Muscle of leg (tissue), 3 donors: ENCODE measurements at regions not wholly inside any gene's neighbourhood (a gene's known extent, or its start where the extent isn't known, plus 50 kb on each side); places are given as distances from the start of the nearest gene placed in this dataset.

Experiments used
- DNase-seq: peaks from one replicate; pipeline ENCODE4 v3.0.0; 2013
- H3K27ac ChIP-seq: one replicate; pipeline ENCODE4 v1.5.1; 2013; ENCODE audit warnings: mild to moderate bottlenecking, low read length, control low read depth
- H3K27me3 ChIP-seq: one replicate; pipeline ENCODE4 v1.6.1; 2013; ENCODE audit warnings: low read length; ENCODE audit not compliant: control insufficient read depth, insufficient read depth
- H3K36me3 ChIP-seq: one replicate; pipeline ENCODE4 v1.6.1; 2013; ENCODE audit warnings: low read length; ENCODE audit not compliant: control insufficient read depth, insufficient read depth
- H3K4me1 ChIP-seq: one replicate; pipeline ENCODE4 v1.6.1; 2013; ENCODE audit warnings: low read length; ENCODE audit not compliant: control insufficient read depth, insufficient read depth
- H3K4me3 ChIP-seq: one replicate; pipeline ENCODE4 v1.5.1; 2013; ENCODE audit warnings: low read length, control low read depth
- H3K9me3 ChIP-seq: replicated peaks from 2 replicates; pipeline ENCODE4 v1.6.1; 2013; ENCODE audit warnings: low read depth, low read length; ENCODE audit not compliant: control insufficient read depth
- WGBS: methylation state at CpG from one replicate; pipeline ENCODE4 v1.1.5; 2013; ENCODE audit warnings: missing lambda C conversion rate; ENCODE audit not compliant: insufficient coverage; 5-methylcytosine and 5-hydroxymethylcytosine counted together

- no peak overlapping the region for H3K4me3 ChIP-seq
- H3K4me1 ChIP-seq: no peaks in the 10 kb centered on the region
- no peaks in the 10 kb centered on the region for H3K36me3 ChIP-seq
- H3K9me3 ChIP-seq: no peaks in the 10 kb centered on the region
- H3K27me3 ChIP-seq: no peaks in the 10 kb centered on the region
- 93% methylated on average over 2 of the region's 2 CpGs for WGBS
- DNase-seq: no peak
- H3K27ac ChIP-seq: no peak overlapping the region
These were observed 367.3 kb upstream of the IMPG1 start for GRCh38 chr6:76439811-76440210.

- H3K4me3 ChIP-seq: no peak overlapping the region
- no CpG with 5 or more reads among the region's 1 CpG for WGBS
- no peaks in the 10 kb centered on the region for H3K9me3 ChIP-seq
- DNase-seq: no peak
- H3K27ac ChIP-seq: no peak overlapping the region
- H3K36me3 ChIP-seq: no peaks in the 10 kb centered on the region
- H3K27me3 ChIP-seq: no peaks in the 10 kb centered on the region
- no peaks in the 10 kb centered on the region for H3K4me1 ChIP-seq
These were observed 366.3 kb upstream of the IMPG1 start for GRCh38 chr6:76438768-76439167.

- WGBS: 80% methylated on average over 1 of the region's 1 CpG
- no peaks in the 10 kb centered on the region for H3K27me3 ChIP-seq
- no peaks in the 10 kb centered on the region for H3K4me1 ChIP-seq
- H3K4me3 ChIP-seq: no peak overlapping the region
- H3K9me3 ChIP-seq: no peaks in the 10 kb centered on the region
- H3K36me3 ChIP-seq: no peaks in the 10 kb centered on the region
- peak; percentile 1 for DNase-seq
- H3K27ac ChIP-seq: no peak overlapping the region
These were observed 362.7 kb upstream of the IMPG1 start for GRCh38 chr6:76435174-76435573.

DNA sequence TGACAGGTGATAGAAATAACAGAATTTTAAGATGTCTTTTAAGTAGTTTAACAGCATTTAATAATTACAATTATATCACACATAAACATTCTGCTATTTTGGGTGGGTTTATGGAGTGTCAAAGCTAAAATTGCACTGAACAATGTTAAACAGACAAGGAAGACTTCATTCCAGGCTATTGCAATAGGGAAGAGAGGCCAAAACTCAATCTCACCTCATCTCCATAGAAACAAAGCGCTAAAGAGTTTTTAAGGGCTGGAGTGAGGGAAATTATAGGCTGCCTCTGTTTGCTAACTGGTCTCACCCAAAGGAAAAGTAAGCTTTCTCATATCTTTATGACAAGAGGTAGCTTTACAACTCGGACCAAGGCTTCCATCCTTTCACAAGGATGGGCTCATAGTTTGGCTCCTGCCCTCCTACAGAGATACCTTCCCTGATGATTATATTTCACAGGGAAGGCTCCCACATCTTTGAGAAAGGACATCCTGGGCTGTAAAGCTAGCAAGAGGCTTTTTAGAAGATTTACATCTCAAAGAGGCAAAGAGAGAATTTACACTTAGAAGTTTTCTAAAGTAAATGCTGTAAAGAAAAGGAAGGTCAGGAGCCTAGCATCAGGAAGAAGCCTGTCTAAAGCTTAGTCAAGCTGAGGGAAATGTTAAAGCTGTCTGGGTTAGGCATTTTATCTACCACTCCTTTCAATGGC is 350.2 kb upstream of the IMPG1 start:
- no CpG with 5 or more reads among the region's 2 CpGs for WGBS
- no peaks in the 10 kb centered on the region for H3K27me3 ChIP-seq
- no peak for DNase-seq
- H3K27ac ChIP-seq: no peak overlapping the region
- H3K4me3 ChIP-seq: no peak overlapping the region
- no peaks in the 10 kb centered on the region for H3K9me3 ChIP-seq
- no peaks in the 10 kb centered on the region for H3K4me1 ChIP-seq
- no peaks in the 10 kb centered on the region for H3K36me3 ChIP-seq

DNA sequence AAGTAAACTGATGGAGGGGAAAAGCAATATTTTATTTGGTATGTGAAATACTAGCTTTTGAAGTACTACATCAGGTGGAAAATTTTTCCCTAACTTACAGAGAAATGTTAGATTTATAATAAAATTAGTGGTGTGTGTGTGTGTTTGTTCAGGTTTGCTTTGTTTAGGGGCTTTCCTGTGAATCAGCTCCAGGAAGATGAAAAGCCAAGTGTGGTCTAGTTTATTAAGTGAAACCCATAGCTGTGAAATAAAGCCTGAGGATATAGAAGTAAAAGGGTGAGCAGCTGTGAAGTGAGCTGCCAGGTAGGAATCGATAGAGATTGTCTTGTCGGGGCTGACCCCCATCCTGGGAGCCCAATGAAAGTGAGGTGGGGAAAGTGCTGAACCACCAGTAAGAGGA is 347.6 kb upstream of the IMPG1 start:
- no peak overlapping the region for H3K4me3 ChIP-seq
- H3K4me1 ChIP-seq: no peaks in the 10 kb centered on the region
- no peaks in the 10 kb centered on the region for H3K27me3 ChIP-seq
- H3K9me3 ChIP-seq: no peaks in the 10 kb centered on the region
- H3K27ac ChIP-seq: no peak overlapping the region
- WGBS: 91% methylated on average over 2 of the region's 2 CpGs
- DNase-seq: no peak
- H3K36me3 ChIP-seq: no peaks in the 10 kb centered on the region

DNA sequence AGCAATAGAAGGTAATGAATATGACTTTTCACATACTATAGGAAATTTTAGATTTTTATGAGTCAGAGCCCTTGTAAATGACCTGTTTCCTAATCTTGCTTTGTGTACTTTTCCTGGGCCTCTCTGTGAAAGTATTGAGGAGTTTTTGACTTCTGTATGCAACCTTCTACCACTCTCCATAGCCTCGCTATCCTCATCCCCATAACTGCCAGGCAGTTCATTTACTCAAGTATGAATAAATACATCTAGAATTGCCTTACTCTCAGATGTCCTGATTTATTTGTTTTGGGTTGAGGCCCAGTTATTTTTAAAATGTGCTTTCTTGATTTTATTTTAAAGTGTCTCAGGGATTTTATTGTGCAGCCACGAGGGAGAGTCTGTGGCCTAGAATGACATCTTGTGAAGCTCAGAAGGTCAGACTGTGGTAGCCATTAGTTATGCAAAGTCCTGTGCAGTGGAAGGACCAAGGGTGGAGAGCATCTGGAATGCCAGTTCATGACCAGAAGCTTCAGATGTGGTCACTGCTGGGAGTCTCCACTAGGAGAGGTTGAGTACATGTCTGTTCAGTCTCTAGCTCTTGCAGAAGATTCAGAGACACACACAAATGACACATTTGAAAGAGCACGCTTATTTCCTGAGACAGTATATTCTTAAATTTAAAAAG is 346.2 kb upstream of the IMPG1 start:
- H3K27ac ChIP-seq: no peak overlapping the region
- no peaks in the 10 kb centered on the region for H3K27me3 ChIP-seq
- H3K4me1 ChIP-seq: no peaks in the 10 kb centered on the region
- 63% methylated on average over 1 of the region's 3 CpGs for WGBS
- H3K4me3 ChIP-seq: no peak overlapping the region
- no peaks in the 10 kb centered on the region for H3K9me3 ChIP-seq
- no peak for DNase-seq
- H3K36me3 ChIP-seq: no peaks in the 10 kb centered on the region

GRCh38 chr6:76416821-76417605 is 344.6 kb upstream of the IMPG1 start:
- Histone ChIP-seq H3K27me3 (no peaks in the 10 kb centered on the region), H3K4me1 (no peaks in the 10 kb centered on the region), H3K9me3 (no peaks in the 10 kb centered on the region), H3K4me3 (no peak overlapping the region), H3K27ac (no peak overlapping the region), H3K36me3 (no peaks in the 10 kb centered on the region)
- no peak for DNase-seq
- no CpG with 5 or more reads among the region's 5 CpGs for WGBS

GRCh38 chr6:76403064-76403463 is 330.6 kb upstream of the IMPG1 start:
- H3K27me3 ChIP-seq: no peaks in the 10 kb centered on the region
- H3K36me3 ChIP-seq: no peaks in the 10 kb centered on the region
- H3K4me1 ChIP-seq: no peaks in the 10 kb centered on the region
- H3K27ac ChIP-seq: no peak overlapping the region
- no peak for DNase-seq
- no peak overlapping the region for H3K4me3 ChIP-seq
- H3K9me3 ChIP-seq: no peaks in the 10 kb centered on the region

DNA sequence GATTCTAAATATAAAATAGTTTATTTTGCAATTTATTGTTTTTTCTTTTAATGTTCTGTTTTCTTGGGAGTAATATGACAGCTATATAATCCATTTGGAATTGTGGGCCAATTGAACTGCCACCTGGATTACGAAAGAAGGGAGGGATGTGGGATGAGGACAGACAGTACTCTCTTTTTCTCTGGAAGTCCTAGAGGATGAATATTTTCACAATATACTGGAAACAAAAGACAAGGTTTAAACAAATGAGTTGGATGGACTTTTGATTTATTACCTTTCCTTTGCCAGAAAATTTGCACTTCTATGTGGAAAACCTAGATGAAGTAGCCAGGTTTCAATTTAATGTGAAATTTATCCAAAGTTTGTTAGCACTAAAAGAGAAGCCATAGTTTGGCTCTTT is 325.5 kb upstream of the IMPG1 start:
- H3K27me3 ChIP-seq: no peaks in the 10 kb centered on the region
- no peaks in the 10 kb centered on the region for H3K4me1 ChIP-seq
- WGBS: no CpG with 5 or more reads among the region's 1 CpG
- H3K36me3 ChIP-seq: no peaks in the 10 kb centered on the region
- peak; percentile 57 for DNase-seq
- no peaks in the 10 kb centered on the region for H3K9me3 ChIP-seq
- no peak overlapping the region for H3K4me3 ChIP-seq
- no peak overlapping the region for H3K27ac ChIP-seq

DNA sequence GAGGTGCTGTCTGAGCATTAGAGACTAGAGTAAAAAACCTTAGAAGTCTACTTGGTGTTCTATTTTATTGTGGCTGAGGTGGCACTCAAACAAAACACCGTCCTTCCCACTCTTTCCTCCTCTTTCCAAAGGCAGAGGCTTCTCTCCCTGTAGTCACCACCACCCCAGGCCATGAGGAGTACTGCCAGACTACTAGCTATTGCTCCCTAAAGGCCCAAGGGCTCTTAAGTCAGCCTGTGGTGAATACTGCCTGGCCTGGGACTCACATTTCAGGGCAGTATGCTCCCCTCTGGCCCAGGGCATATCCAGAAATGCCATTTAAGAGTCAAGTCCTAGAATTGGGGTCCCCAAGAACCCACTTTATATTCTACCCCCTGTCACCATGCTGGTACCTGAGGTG is 309.7 kb upstream of the IMPG1 start:
- H3K4me1 ChIP-seq: no peaks in the 10 kb centered on the region
- DNase-seq: no peak
- no peaks in the 10 kb centered on the region for H3K27me3 ChIP-seq
- no peak overlapping the region for H3K27ac ChIP-seq
- peaks cover 8% of the 10 kb centered on the region for H3K9me3 ChIP-seq
- WGBS: 67% methylated on average over 1 of the region's 1 CpG
- no peak overlapping the region for H3K4me3 ChIP-seq
- no peaks in the 10 kb centered on the region for H3K36me3 ChIP-seq
